ENCODE measurements at regions not wholly inside any gene's neighbourhood (a gene's known extent, or its start where the extent isn't known, plus 50 kb on each side); places are given as distances from the start of the nearest gene placed in this dataset.

- TF ChIP-seq ZFX (IDR thresholded peaks at IDR 0.05) = no peak
- no peak for TF ChIP-seq EGR1 (IDR thresholded peaks at IDR 0.05; ENCODE audit: low read depth)
- TF ChIP-seq EZH2phosphoT487 (IDR thresholded peaks at IDR 0.05; ENCODE audit: borderline replicate concordance) = no peak
- TF ChIP-seq ATF3 (IDR thresholded peaks at IDR 0.05) = no peak
- TF ChIP-seq MAX (IDR thresholded peaks at IDR 0.05) = no peak
- no peak for TF ChIP-seq ELF1 (IDR thresholded peaks at IDR 0.05; ENCODE audit: borderline replicate concordance, low read depth)
- ATAC-seq (no peak), DNase-seq (ENCODE audit: low read depth, low spot score) (no peak)
- Histone ChIP-seq H3K9ac (ENCODE audit: low read length) (no peak overlapping the region), H4K20me1 (ENCODE audit: insufficient read depth) (no peaks in the 10 kb centered on the region), H3K27me3 (ENCODE audit: insufficient read depth, low read length) (no peaks in the 10 kb centered on the region), H3K9me2 (ENCODE audit: insufficient read depth) (no peaks in the 10 kb centered on the region), H3K4me2 (ENCODE audit: low read length) (no peak overlapping the region), H3K4me3 (replicated peaks in 1 of 2; ENCODE audit: low read depth in 1 of 2, low read length in 2 of 2) (no peak overlapping the region), H3K9me3 (ENCODE audit: control insufficient read depth in 1 of 2, insufficient read depth in 1 of 2, low read depth in 1 of 2, low read length in 2 of 2) (peaks cover 0 to 4% of the 10 kb centered on the region in 2 experiments; a peak in 2 of 4 replicates), H3K27ac (ENCODE audit: low read depth, low read length) (no peak overlapping the region), H2AFZ (ENCODE audit: low read depth, low read length, poor library complexity, severe bottlenecking) (no peak overlapping the region), H3K79me2 (ENCODE audit: insufficient read depth, low read length) (no peaks in the 10 kb centered on the region), H3K36me3 (ENCODE audit: control insufficient read depth in 1 of 2, insufficient read depth in 2 of 2, low read length in 2 of 2) (no peaks in the 10 kb centered on the region), H3K4me1 (ENCODE audit: control insufficient read depth in 1 of 2, insufficient read depth in 2 of 2, low read length in 2 of 2) (no peaks in the 10 kb centered on the region)
- ChIA-PET POLR2A (no interaction called here), CTCF (no interaction called here), RAD21 (ENCODE audit: low non-redundant PET in 1 of 2, low total read pairs in 2 of 2, uncharacterized antibody in 2 of 2, unreplicated experiment in 2 of 2) (interaction anchor here in 1 of 2 experiments (0.6 kb wide), 1 partner anchor 145 kb away, joined by 6 read pairs; no protein-coding TSS in a partner anchor)
- no TSS peak for BruUV-seq (replicated peaks)
- intact Hi-C loops (cut with micrococcal nuclease) = no loop called here
Measured at GRCh38 chr2:8536686-8537561, 144.9 kb upstream of the ID2 start.

GRCh38 chr2:8537562-8538155 lies 144.2 kb upstream of the ID2 start:
- Histone ChIP-seq H2AFZ (ENCODE audit: low read depth, low read length, poor library complexity, severe bottlenecking) (no peak overlapping the region), H3K9me3 (ENCODE audit: control insufficient read depth in 1 of 2, insufficient read depth in 1 of 2, low read depth in 1 of 2, low read length in 2 of 2) (no peaks in the 10 kb centered on the region), H3K9me2 (ENCODE audit: insufficient read depth) (no peaks in the 10 kb centered on the region), H3K4me3 (replicated peaks in 1 of 2; ENCODE audit: low read depth in 1 of 2, low read length in 2 of 2) (no peak overlapping the region), H3K9ac (ENCODE audit: low read length) (no peak overlapping the region), H3K4me1 (ENCODE audit: control insufficient read depth in 1 of 2, insufficient read depth in 2 of 2, low read length in 2 of 2) (no peaks in the 10 kb centered on the region), H3K36me3 (ENCODE audit: control insufficient read depth in 1 of 2, insufficient read depth in 2 of 2, low read length in 2 of 2) (no peaks in the 10 kb centered on the region), H3K4me2 (ENCODE audit: low read length) (no peak overlapping the region), H3K27me3 (ENCODE audit: insufficient read depth, low read length) (no peaks in the 10 kb centered on the region), H3K27ac (ENCODE audit: low read depth, low read length) (no peak overlapping the region), H4K20me1 (ENCODE audit: insufficient read depth) (no peaks in the 10 kb centered on the region), H3K79me2 (ENCODE audit: insufficient read depth, low read length) (no peaks in the 10 kb centered on the region)
- CTCF ChIA-PET = no interaction called here
- intact Hi-C loops (cut with micrococcal nuclease) = no loop called here
- ATAC-seq (no peak), DNase-seq (ENCODE audit: low read depth, low spot score) (no peak)
- RAD21 ChIA-PET (ENCODE audit: low non-redundant PET in 1 of 2, low total read pairs in 2 of 2, uncharacterized antibody in 2 of 2, unreplicated experiment in 2 of 2) = interaction anchor here in 1 of 2 experiments (0.6 kb wide), 1 partner anchor 145 kb away, joined by 6 read pairs; no protein-coding TSS in a partner anchor
- no TSS peak for BruUV-seq (replicated peaks)
- POLR2A ChIA-PET = interaction anchor here (1.3 kb wide), 1 partner anchor 144 kb away, joined by 4 read pairs; the partner anchor contains the start of gene ID2
- TF ChIP-seq EGR1 (IDR thresholded peaks at IDR 0.05; ENCODE audit: low read depth) = no peak
- TF ChIP-seq CTCF (IDR thresholded peaks at IDR 0.05 in 2 of 3, conservative IDR thresholded peaks at IDR 0.05 in 1 of 3; ENCODE audit: borderline replicate concordance in 1 of 3, insufficient read depth in 1 of 3, low read depth in 2 of 3, low read length in 2 of 3) = no peak
- TF ChIP-seq POLR2A (IDR thresholded peaks at IDR 0.05; ENCODE audit: borderline replicate concordance, extremely low read depth, insufficient read depth, insufficient read length) = no peak
- no peak for TF ChIP-seq ZFX (IDR thresholded peaks at IDR 0.05)
- no peak for TF ChIP-seq CBX3 (IDR thresholded peaks at IDR 0.05; ENCODE audit: low read depth)
- TF ChIP-seq REST (IDR thresholded peaks at IDR 0.05; ENCODE audit: low read depth) = no peak
- no peak for TF ChIP-seq MAX (IDR thresholded peaks at IDR 0.05)
- no peak for TF ChIP-seq ATF3 (IDR thresholded peaks at IDR 0.05)
- no peak for TF ChIP-seq ELF1 (IDR thresholded peaks at IDR 0.05; ENCODE audit: borderline replicate concordance, low read depth)
